Kidney (tissue), 13 donors: ENCODE measurements at regions not wholly inside any gene's neighbourhood (a gene's known extent, or its start where the extent isn't known, plus 50 kb on each side); places are given as distances from the start of the nearest gene placed in this dataset.
A peak's percentile ranks its signal among the peaks of the same experiment; 100 is the strongest.
"Not testable (repeated sequence)": the region's sequence is repeated elsewhere in the genome, so short reads cannot be mapped to it uniquely, and the experiment has no call there.

ENCODE experiments used
- DNase-seq, 5 donors: peaks; one replicate each; pipeline ENCODE4 v3.0.0-alpha.2; 2013 to 2020
- FAIRE-seq: peaks from 2 replicates; lab custom pipeline; 2012; peaks lifted over from hg19 to GRCh38; lab: Jason Lieb, UNC
- H3K27ac ChIP-seq, 2 donors: one replicate each; pipeline ENCODE4 v1.7.0; 2013; ENCODE audit warnings: low read depth in 2 of 2, low read length in 2 of 2, inconsistent platforms in 1 of 2
- H3K27me3 ChIP-seq: one replicate; pipeline ENCODE4 v1.7.1; 2013; ENCODE audit warnings: low read length, inconsistent platforms; ENCODE audit not compliant: control insufficient read depth, insufficient read depth
- H3K36me3 ChIP-seq, 3 donors: one replicate each; pipeline versions ENCODE4 v1.7.0 to v1.7.1; 2013; ENCODE audit warnings: low read length in 3 of 3, control low read depth in 1 of 3, inconsistent platforms in 1 of 3; ENCODE audit not compliant: insufficient read depth in 3 of 3, control insufficient read depth in 2 of 3
- H3K4me1 ChIP-seq, 3 donors: one replicate each; pipeline versions ENCODE4 v1.7.0 to v1.7.1; 2013; ENCODE audit warnings: low read length in 3 of 3, inconsistent platforms in 1 of 3, low read depth in 1 of 3; ENCODE audit not compliant: control insufficient read depth in 2 of 3, insufficient read depth in 2 of 3
- H3K4me3 ChIP-seq, 3 donors: one replicate each; pipeline versions ENCODE4 v1.7.0 to v1.8.1; 2013; ENCODE audit warnings: low read length in 3 of 3, control low read depth in 1 of 3, inconsistent platforms in 1 of 3
- H3K9ac ChIP-seq, 3 donors: one replicate each; pipeline versions ENCODE4 v1.7.0 to v1.7.1; 2013; ENCODE audit warnings: low read length in 3 of 3, control low read depth in 1 of 3, inconsistent platforms in 1 of 3
- H3K9me3 ChIP-seq, 3 donors: one replicate each; pipeline versions ENCODE4 v1.7.0 to v1.7.1; 2013; ENCODE audit warnings: low read length in 3 of 3, control low read depth in 1 of 3, inconsistent platforms in 1 of 3; ENCODE audit not compliant: control insufficient read depth in 2 of 3, insufficient read depth in 1 of 3
- CTCF ChIP-seq: IDR thresholded peaks from 3 replicates; pipeline ENCODE4 v1.5.1; 2012; ENCODE audit warnings: mild to moderate bottlenecking, moderate library complexity, borderline replicate concordance; ENCODE audit not compliant: insufficient read depth; ENCODE audit errors: extremely low read depth
- intact Hi-C: fragments of 100-400 bp; cut with DNase I; formaldehyde crosslinking; loops from one replicate; pipeline ENCODE4 v1.11.1; 2022
- donor health status: control.
- donor health status: control.
- donor health status: control.
- donor health status: control.
- donor health status: control.
- donor health status: DM: yes; HTN: yes; CAD: no.
- donor health status: Normal renal cell carcinoma (clear cell type).

GRCh38 chrX:56031409-56031808, 200.7 kb upstream of the KLF8 start:
- no peak for TF ChIP-seq CTCF
- H3K27me3 ChIP-seq, result no peaks in the 10 kb centered on the region
- H3K9me3 ChIP-seq, result no peaks in the 10 kb centered on the region
- no peak overlapping the region for H3K27ac ChIP-seq
- H3K4me3 ChIP-seq, result no peak overlapping the region
- DNase-seq (no peak), FAIRE-seq (no peak)
- H3K36me3 ChIP-seq, result no peaks in the 10 kb centered on the region
- no peaks in the 10 kb centered on the region for H3K4me1 ChIP-seq
- H3K9ac ChIP-seq, result no peak overlapping the region
- intact Hi-C loops, result no loop called here

- H3K4me3 ChIP-seq, result no peak overlapping the region
- TF ChIP-seq CTCF, result no peak
- H3K4me1 ChIP-seq, result no peaks in the 10 kb centered on the region
- DNase-seq (no peak), FAIRE-seq (peak; percentile 57)
- H3K27me3 ChIP-seq, result no peaks in the 10 kb centered on the region
- no peaks in the 10 kb centered on the region for H3K9me3 ChIP-seq
- no peak overlapping the region for H3K27ac ChIP-seq
- no peak overlapping the region for H3K9ac ChIP-seq
- intact Hi-C loops, result no loop called here
- H3K36me3 ChIP-seq, result no peaks in the 10 kb centered on the region
These were observed 198.5 kb upstream of the KLF8 start for GRCh38 chrX:56033495-56034180.

GRCh38 chrX:56052673-56053330, 179.4 kb upstream of the KLF8 start:
- FAIRE-seq, DNase-seq, H3K27ac ChIP-seq, H3K36me3 ChIP-seq, H3K9me3 ChIP-seq, H3K9ac ChIP-seq, H3K4me1 ChIP-seq, H3K27me3 ChIP-seq, H3K4me3 ChIP-seq, intact Hi-C loops: not testable (repeated sequence)

- Histone ChIP-seq H3K27me3 (no peaks in the 10 kb centered on the region), H3K36me3 (no peaks in the 10 kb centered on the region), H3K9ac (no peak overlapping the region), H3K9me3 (peaks cover 0 to 2% (median 0%) of the 10 kb centered on the region in 3 donors), H3K4me3 (no peak overlapping the region), H3K4me1 (no peaks in the 10 kb centered on the region), H3K27ac (no peak overlapping the region)
- no peak for DNase-seq
- no peak for FAIRE-seq
- intact Hi-C loops, result no loop called here
- TF ChIP-seq CTCF, result no peak
These were observed 174.8 kb upstream of the KLF8 start for GRCh38 chrX:56057325-56057724.
